Nephron (organoid): ENCODE measurements at regions not wholly inside any gene's neighbourhood (a gene's known extent, or its start where the extent isn't known, plus 50 kb on each side); places are given as distances from the start of the nearest gene placed in this dataset.

Experiments
- H3K27ac Mint-ChIP-seq, 3 experiments: 2 replicates each; pipeline ENCODE4 v1.8.0; 2020; ENCODE audit warnings: mixed read lengths in 3 of 3, mild to moderate bottlenecking in 2 of 3, moderate library complexity in 1 of 3
- H3K27me3 Mint-ChIP-seq: 2 replicates; pipeline ENCODE4 v1.8.0; 2021; ENCODE audit warnings: low read depth, mild to moderate bottlenecking, moderate library complexity, mixed read lengths
- H3K36me3 Mint-ChIP-seq: 2 replicates; pipeline ENCODE4 v1.8.0; 2020; ENCODE audit warnings: low read depth, mixed read lengths
- H3K4me1 Mint-ChIP-seq: 2 replicates; pipeline ENCODE4 v1.8.0; 2020; ENCODE audit warnings: mixed read lengths
- H3K4me3 Mint-ChIP-seq, 3 experiments: 2 replicates each; pipeline ENCODE4 v1.8.0; 2020; ENCODE audit warnings: mild to moderate bottlenecking in 3 of 3, mixed read lengths in 3 of 3, moderate library complexity in 2 of 3
- H3K9me3 Mint-ChIP-seq: 2 replicates; pipeline ENCODE4 v1.8.0; 2020; ENCODE audit warnings: mixed read lengths
- CTCF ChIP-seq, 3 experiments: fragments of 200-600 bp; sonication (generic); IDR thresholded peaks; one replicate each; pipeline ENCODE4 v1.5.0; 2021; ENCODE audit warnings: antibody characterized with exemption in 3 of 3; ENCODE audit not compliant: unreplicated experiment in 3 of 3

GRCh38 chr3:189117087-189117486 is 54.7 kb upstream of the TPRG1 start:
- H3K4me1 Mint-ChIP-seq, result no peaks in the 10 kb centered on the region
- no peak for TF ChIP-seq CTCF (IDR thresholded peaks at IDR 0.05; ENCODE audit: unreplicated experiment in 3 of 3)
- no peak overlapping the region for H3K27ac Mint-ChIP-seq
- peaks cover 8% of the 10 kb centered on the region for H3K9me3 Mint-ChIP-seq
- H3K4me3 Mint-ChIP-seq, result no peak overlapping the region
- H3K36me3 Mint-ChIP-seq, result no peaks in the 10 kb centered on the region
- no peaks in the 10 kb centered on the region for H3K27me3 Mint-ChIP-seq

- no peaks in the 10 kb centered on the region for H3K27me3 Mint-ChIP-seq
- peaks cover 6% of the 10 kb centered on the region for H3K9me3 Mint-ChIP-seq
- H3K4me1 Mint-ChIP-seq, result peaks cover 15% of the 10 kb centered on the region
- H3K36me3 Mint-ChIP-seq, result no peaks in the 10 kb centered on the region
- no peak overlapping the region for H3K27ac Mint-ChIP-seq
- no peak overlapping the region for H3K4me3 Mint-ChIP-seq
- TF ChIP-seq CTCF (IDR thresholded peaks at IDR 0.05; ENCODE audit: unreplicated experiment in 3 of 3), result no peak
These were observed 52.9 kb upstream of the TPRG1 start for GRCh38 chr3:189118896-189119295.

GRCh38 chr3:189119950-189120349 is 51.8 kb upstream of the TPRG1 start:
- peaks cover 21% of the 10 kb centered on the region for H3K4me1 Mint-ChIP-seq
- TF ChIP-seq CTCF (IDR thresholded peaks at IDR 0.05; ENCODE audit: unreplicated experiment in 3 of 3), result no peak
- peaks cover 6% of the 10 kb centered on the region for H3K9me3 Mint-ChIP-seq
- H3K36me3 Mint-ChIP-seq, result no peaks in the 10 kb centered on the region
- H3K4me3 Mint-ChIP-seq, result no peak overlapping the region
- no peak overlapping the region for H3K27ac Mint-ChIP-seq
- H3K27me3 Mint-ChIP-seq, result no peaks in the 10 kb centered on the region

- H3K36me3 Mint-ChIP-seq, result no peaks in the 10 kb centered on the region
- H3K27me3 Mint-ChIP-seq, result no peaks in the 10 kb centered on the region
- H3K4me1 Mint-ChIP-seq, result peaks cover 21% of the 10 kb centered on the region
- H3K9me3 Mint-ChIP-seq, result peaks cover 6% of the 10 kb centered on the region
- TF ChIP-seq CTCF (IDR thresholded peaks at IDR 0.05; ENCODE audit: unreplicated experiment in 3 of 3), result no peak
- H3K4me3 Mint-ChIP-seq, result no peak overlapping the region
- H3K27ac Mint-ChIP-seq, result no peak overlapping the region
These were observed 50.7 kb upstream of the TPRG1 start for GRCh38 chr3:189121092-189121491.
